ENCODE measurements at regions not wholly inside any gene's neighbourhood (a gene's known extent, or its start where the extent isn't known, plus 50 kb on each side); places are given as distances from the start of the nearest gene placed in this dataset.

GRCh38 chr10:128519581-128519980 is 393.4 kb upstream of the MKI67 start:
- TF ChIP-seq, protein P1, sequence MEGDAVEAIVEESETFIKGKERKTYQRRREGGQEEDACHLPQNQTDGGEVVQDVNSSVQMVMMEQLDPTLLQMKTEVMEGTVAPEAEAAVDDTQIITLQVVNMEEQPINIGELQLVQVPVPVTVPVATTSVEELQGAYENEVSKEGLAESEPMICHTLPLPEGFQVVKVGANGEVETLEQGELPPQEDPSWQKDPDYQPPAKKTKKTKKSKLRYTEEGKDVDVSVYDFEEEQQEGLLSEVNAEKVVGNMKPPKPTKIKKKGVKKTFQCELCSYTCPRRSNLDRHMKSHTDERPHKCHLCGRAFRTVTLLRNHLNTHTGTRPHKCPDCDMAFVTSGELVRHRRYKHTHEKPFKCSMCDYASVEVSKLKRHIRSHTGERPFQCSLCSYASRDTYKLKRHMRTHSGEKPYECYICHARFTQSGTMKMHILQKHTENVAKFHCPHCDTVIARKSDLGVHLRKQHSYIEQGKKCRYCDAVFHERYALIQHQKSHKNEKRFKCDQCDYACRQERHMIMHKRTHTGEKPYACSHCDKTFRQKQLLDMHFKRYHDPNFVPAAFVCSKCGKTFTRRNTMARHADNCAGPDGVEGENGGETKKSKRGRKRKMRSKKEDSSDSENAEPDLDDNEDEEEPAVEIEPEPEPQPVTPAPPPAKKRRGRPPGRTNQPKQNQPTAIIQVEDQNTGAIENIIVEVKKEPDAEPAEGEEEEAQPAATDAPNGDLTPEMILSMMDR (IDR thresholded peaks at IDR 0.05; ENCODE audit: extremely low read depth, missing control alignments) = no peak

DNA sequence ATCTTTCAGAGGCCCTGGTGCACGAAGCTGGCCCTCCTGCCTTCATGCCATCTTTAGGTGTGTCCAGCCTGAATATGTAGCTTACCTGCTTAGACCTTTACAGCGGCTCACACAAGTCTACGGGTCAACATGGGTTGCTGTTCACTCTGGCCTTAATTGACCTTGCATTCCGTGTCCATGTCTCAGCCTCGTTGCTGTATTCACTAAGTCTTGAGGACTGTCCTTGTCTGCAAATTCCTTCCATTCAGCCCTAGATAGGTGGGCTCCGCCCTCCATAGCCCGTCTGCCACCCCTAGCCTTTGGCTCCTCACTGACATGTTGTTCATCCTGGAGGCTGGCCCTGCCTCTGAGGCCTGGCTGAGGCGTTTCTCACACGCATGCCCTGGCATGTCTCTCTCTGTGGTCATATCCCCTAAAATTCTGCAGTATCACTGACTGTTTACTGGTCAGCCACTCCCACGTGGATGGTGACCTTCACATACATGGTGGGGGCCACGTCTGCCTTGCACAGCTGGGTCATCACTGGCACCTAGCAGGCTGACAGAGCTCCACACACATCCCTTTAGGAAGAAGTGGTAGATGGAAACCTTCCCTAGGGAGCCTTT is 394.1 kb upstream of the MKI67 start:
- DNase-seq (ENCODE audit: low spot score) = no peak
- TF ChIP-seq, protein P1 (IDR thresholded peaks at IDR 0.05; ENCODE audit: extremely low read depth, missing control alignments) = no peak

More at GRCh38 chr10:128519581-128519980, 393.4 kb upstream of the MKI67 start:
- DNase-seq (ENCODE audit: low spot score) = no peak

GRCh38 chr10:128522551-128523308 is 396.5 kb upstream of the MKI67 start:
- TF ChIP-seq, protein P1 (IDR thresholded peaks at IDR 0.05; ENCODE audit: extremely low read depth, missing control alignments) = no peak
- DNase-seq (ENCODE audit: low spot score) = no peak

DNA sequence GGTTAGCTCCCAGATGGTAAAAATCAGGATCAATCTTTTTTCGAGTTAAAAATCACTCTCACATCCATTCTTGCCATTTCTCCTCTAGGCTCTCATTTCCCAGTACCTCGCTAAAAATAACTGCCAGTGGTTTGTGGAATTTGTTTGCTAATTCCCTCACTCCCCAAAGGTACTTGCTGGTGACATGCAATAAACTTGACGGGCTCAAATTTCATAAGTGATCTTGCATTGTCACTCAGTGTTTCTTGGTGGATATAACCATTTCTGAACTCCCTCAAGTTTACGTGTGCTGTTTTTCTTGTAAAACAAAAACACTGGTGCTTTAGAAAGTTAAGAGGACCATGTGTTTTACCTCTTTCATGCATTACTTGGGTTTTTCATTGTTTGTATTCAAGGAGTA is 399.2 kb upstream of the MKI67 start:
- TF ChIP-seq, protein P1 (IDR thresholded peaks at IDR 0.05; ENCODE audit: extremely low read depth, missing control alignments) = no peak
- no peak for DNase-seq (ENCODE audit: low spot score)

DNA sequence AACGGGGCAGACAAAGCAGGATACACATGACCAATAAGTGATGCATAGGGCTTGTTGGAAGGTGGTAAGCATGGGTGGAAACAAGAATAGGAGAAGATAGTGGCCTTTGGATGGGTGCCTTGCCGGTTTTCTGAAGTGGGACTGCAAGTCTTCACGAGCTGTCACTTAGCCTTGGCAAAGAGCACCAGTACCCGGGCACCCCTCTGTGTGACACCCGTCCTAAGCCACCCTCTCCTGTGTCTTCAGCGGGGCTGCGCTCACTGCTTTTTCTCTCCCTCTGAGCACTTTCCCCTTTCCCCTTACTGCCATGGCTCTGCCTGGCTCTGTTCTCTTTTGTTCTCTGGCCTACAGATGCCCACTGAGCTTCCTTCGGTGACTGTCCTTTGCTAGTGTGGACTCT is 399.7 kb upstream of the MKI67 start:
- TF ChIP-seq, protein P1 (IDR thresholded peaks at IDR 0.05; ENCODE audit: extremely low read depth, missing control alignments) = no peak
- no peak for DNase-seq (ENCODE audit: low spot score)

- no peak for DNase-seq (ENCODE audit: low spot score)
- TF ChIP-seq, protein P1 (IDR thresholded peaks at IDR 0.05; ENCODE audit: extremely low read depth, missing control alignments) = no peak
These were observed 400.7 kb upstream of the MKI67 start for GRCh38 chr10:128526791-128527375.

DNA sequence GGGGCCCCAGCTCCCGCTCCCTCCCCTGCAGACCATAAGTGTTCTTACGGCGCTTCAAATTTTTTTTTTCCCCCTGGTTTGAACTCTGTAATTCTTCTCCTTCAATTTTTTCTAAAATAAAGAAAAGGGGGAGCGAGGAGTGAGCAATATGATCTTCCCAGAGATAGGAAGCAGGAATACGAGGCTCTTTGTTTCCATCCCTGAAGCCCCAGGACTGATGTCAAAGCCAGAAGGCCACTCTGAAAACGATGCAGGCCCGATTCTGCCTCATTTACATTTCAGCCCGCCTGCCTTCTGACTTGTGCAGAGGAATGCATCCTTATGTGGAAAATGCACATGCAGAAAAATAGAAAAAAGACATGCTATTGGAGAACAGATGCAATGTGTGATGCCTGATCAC is 401.5 kb upstream of the MKI67 start:
- TF ChIP-seq, protein P1 (IDR thresholded peaks at IDR 0.05; ENCODE audit: extremely low read depth, missing control alignments) = no peak
- no peak for DNase-seq (ENCODE audit: low spot score)
